MM.1S (cell line): ENCODE measurements at regions not wholly inside any gene's neighbourhood (a gene's known extent, or its start where the extent isn't known, plus 50 kb on each side); places are given as distances from the start of the nearest gene placed in this dataset.

ENCODE experiments used
- DNase-seq: peaks from one replicate; pipeline ENCODE4 v3.0.0-alpha.2; 2015
- H2AFZ ChIP-seq: fragments of 300-600 bp; sonication (generic); 2 replicates; pipeline ENCODE4 v1.6.0; 2016; ENCODE audit warnings: antibody characterized with exemption, low read length
- H3F3A ChIP-seq: fragments of 300-600 bp; sonication (generic); 2 replicates; pipeline ENCODE4 v1.6.1; 2016; ENCODE audit warnings: mild to moderate bottlenecking, antibody characterized with exemption, low read length, moderate library complexity, mixed read lengths; ENCODE audit not compliant: insufficient read depth
- H3K27ac ChIP-seq: fragments of 300-600 bp; sonication (generic); 2 replicates; pipeline ENCODE4 v1.5.1; 2016; ENCODE audit warnings: mild to moderate bottlenecking, low read length
- H3K27me3 ChIP-seq: fragments of 300-600 bp; sonication (generic); replicated peaks from 2 replicates; pipeline ENCODE4 v1.6.0; 2016; ENCODE audit warnings: low read length; ENCODE audit not compliant: insufficient read depth
- H3K36me3 ChIP-seq: fragments of 300-600 bp; sonication (generic); replicated peaks from 2 replicates; pipeline ENCODE4 v1.6.1; 2016; ENCODE audit warnings: mild to moderate bottlenecking, low read length, mixed read lengths; ENCODE audit not compliant: insufficient read depth
- H3K4me1 ChIP-seq: fragments of 300-600 bp; sonication (generic); 2 replicates; pipeline ENCODE4 v1.6.1; 2016; ENCODE audit warnings: low read length, mixed read lengths
- H3K4me2 ChIP-seq: fragments of 300-600 bp; sonication (generic); 2 replicates; pipeline ENCODE4 v1.6.0; 2016; ENCODE audit warnings: low read depth, low read length
- H3K4me3 ChIP-seq: fragments of 300-600 bp; sonication (generic); 2 replicates; pipeline ENCODE4 v1.5.1; 2016; ENCODE audit warnings: low read length, mixed read lengths
- H3K79me2 ChIP-seq: fragments of 300-600 bp; sonication (generic); 2 replicates; pipeline ENCODE4 v1.6.1; 2016; ENCODE audit warnings: mixed run types, low read length, mixed read lengths
- H3K9ac ChIP-seq: fragments of 300-600 bp; sonication (generic); 2 replicates; pipeline ENCODE4 v1.6.1; 2016; ENCODE audit warnings: low read length, mixed read lengths
- H3K9me2 ChIP-seq: fragments of 300-600 bp; sonication (generic); replicated peaks from 2 replicates; pipeline ENCODE4 v1.6.1; 2016; ENCODE audit warnings: mild to moderate bottlenecking, low read length, mixed read lengths; ENCODE audit not compliant: insufficient read depth
- H3K9me3 ChIP-seq: fragments of 300-600 bp; sonication (generic); replicated peaks from 2 replicates; pipeline ENCODE4 v1.6.1; 2016; ENCODE audit warnings: mild to moderate bottlenecking, low read length, mixed read lengths; ENCODE audit not compliant: insufficient read depth
- H4K20me1 ChIP-seq: fragments of 300-600 bp; sonication (generic); 2 replicates; pipeline ENCODE4 v1.6.1; 2016; ENCODE audit warnings: mild to moderate bottlenecking, low read length, moderate library complexity, mixed read lengths; ENCODE audit not compliant: insufficient read depth
- EZH2 ChIP-seq: fragments of 300-600 bp; sonication (generic); optimal IDR thresholded peaks from 2 replicates; pipeline ENCODE3; 2017; ENCODE audit warnings: low read depth, mild to moderate bottlenecking, antibody characterized with exemption, low read length, mixed read lengths
- EZH2phosphoT487 ChIP-seq: fragments of 300-600 bp; sonication (generic); IDR thresholded peaks from 2 replicates; pipeline ENCODE4 v1.6.1; 2018; ENCODE audit warnings: antibody characterized with exemption, low read length
- TF ChIP-seq, protein P1 (sequence below): fragments of 300-600 bp; sonication (generic); IDR thresholded peaks from 2 replicates; pipeline ENCODE4 v1.5.1; 2016; ENCODE audit warnings: antibody characterized with exemption, low read length, mixed read lengths

DNA sequence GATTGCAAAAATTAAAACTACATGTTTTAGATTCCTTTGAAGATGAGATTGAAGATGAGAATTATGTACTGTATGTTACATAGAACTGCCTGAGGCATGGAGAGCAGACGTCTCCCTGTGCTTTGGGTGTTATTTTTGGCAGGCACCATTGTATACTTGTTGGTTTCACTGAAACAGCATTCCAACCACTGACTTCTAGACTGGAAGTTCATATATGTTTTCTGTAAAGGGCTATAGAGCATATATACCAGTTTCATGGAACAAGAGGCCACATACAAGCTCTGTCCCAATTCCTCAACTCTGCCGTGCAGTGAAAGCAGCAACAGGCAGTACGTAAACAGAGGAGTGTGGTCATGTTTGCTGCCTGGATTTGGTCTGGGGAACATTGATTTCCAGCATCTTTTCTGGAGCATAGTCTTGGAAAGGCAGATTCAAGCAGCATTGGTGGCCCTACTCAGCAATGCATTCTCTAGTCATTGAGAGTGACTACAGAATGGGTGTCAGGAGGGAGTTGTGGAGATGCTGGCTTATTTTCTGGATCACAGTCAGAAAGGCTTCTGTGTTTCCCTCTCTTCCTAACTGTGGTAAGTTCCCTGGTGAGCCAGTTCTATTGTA lies 57.6 kb upstream of the CNTN1 start:
- H3K36me3 ChIP-seq: no peaks in the 10 kb centered on the region
- H3F3A ChIP-seq: peaks cover 11% of the 10 kb centered on the region; the same call in 1 of the 2 replicates
- no peaks in the 10 kb centered on the region for H3K9me2 ChIP-seq
- H3K27me3 ChIP-seq: no peaks in the 10 kb centered on the region
- no peak overlapping the region for H3K4me3 ChIP-seq
- no peaks in the 10 kb centered on the region for H3K79me2 ChIP-seq
- peaks cover 16% of the 10 kb centered on the region for H3K4me1 ChIP-seq
- H4K20me1 ChIP-seq: no peaks in the 10 kb centered on the region
- no peak overlapping the region for H3K9ac ChIP-seq
- TF ChIP-seq EZH2 (no peak), EZH2phosphoT487 (no peak)
- TF ChIP-seq, protein P1, sequence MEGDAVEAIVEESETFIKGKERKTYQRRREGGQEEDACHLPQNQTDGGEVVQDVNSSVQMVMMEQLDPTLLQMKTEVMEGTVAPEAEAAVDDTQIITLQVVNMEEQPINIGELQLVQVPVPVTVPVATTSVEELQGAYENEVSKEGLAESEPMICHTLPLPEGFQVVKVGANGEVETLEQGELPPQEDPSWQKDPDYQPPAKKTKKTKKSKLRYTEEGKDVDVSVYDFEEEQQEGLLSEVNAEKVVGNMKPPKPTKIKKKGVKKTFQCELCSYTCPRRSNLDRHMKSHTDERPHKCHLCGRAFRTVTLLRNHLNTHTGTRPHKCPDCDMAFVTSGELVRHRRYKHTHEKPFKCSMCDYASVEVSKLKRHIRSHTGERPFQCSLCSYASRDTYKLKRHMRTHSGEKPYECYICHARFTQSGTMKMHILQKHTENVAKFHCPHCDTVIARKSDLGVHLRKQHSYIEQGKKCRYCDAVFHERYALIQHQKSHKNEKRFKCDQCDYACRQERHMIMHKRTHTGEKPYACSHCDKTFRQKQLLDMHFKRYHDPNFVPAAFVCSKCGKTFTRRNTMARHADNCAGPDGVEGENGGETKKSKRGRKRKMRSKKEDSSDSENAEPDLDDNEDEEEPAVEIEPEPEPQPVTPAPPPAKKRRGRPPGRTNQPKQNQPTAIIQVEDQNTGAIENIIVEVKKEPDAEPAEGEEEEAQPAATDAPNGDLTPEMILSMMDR: no peak
- no peaks in the 10 kb centered on the region for H3K9me3 ChIP-seq
- H3K27ac ChIP-seq: no peak overlapping the region
- no peak overlapping the region for H3K4me2 ChIP-seq
- DNase-seq: no peak
- no peak overlapping the region for H2AFZ ChIP-seq

DNA sequence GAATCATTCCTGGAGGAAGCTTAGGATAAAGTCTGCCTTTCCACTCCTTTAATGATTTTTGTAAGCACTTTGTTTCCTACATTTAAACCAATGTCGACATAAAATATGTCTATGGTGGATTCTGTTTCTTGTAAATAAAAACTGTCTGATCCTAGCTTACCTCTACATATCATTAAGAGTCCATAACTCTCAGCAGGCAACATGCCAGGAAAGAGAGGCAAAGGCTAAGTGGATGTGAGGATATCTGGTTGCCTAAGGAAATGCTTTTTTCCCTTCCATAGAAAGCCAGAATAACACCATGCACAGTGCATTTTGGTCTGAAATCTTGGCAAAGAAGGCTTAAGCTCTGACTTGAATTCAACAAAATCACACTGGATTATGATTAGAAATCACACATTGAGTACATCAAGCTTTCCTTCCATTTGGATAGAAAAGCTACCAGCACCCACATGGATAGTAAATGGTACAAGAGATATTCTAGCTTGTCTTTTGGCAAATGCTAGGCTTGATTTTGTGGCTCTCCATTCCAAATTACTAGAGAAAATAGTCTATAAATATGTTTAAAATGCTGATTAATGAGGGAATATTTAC lies 57.0 kb upstream of the CNTN1 start:
- Histone ChIP-seq H3K4me2 (no peak overlapping the region), H3K9me3 (no peaks in the 10 kb centered on the region), H3K4me1 (peaks cover 16% of the 10 kb centered on the region), H3K79me2 (no peaks in the 10 kb centered on the region), H3K36me3 (no peaks in the 10 kb centered on the region), H3K9me2 (no peaks in the 10 kb centered on the region), H2AFZ (no peak overlapping the region), H3F3A (peaks cover 11% of the 10 kb centered on the region; the same call in 1 of the 2 replicates), H3K27ac (no peak overlapping the region), H3K9ac (no peak overlapping the region), H3K4me3 (no peak overlapping the region), H4K20me1 (no peaks in the 10 kb centered on the region), H3K27me3 (no peaks in the 10 kb centered on the region)
- TF ChIP-seq, protein P1: no peak
- no peak for TF ChIP-seq EZH2phosphoT487
- no peak for TF ChIP-seq EZH2
- DNase-seq: no peak
